ENCODE measurements at regions not wholly inside any gene's neighbourhood (a gene's known extent, or its start where the extent isn't known, plus 50 kb on each side); places are given as distances from the start of the nearest gene placed in this dataset.

GRCh38 chr11:90788961-90789360, 566.1 kb upstream of the CHORDC1 start (continued):
- TF ChIP-seq REST (IDR thresholded peaks at IDR 0.05; ENCODE audit: low read depth, low read length) (no peak), SMC3 (IDR thresholded peaks at IDR 0.05; ENCODE audit: low read depth, low read length) (no peak), TAF1 (IDR thresholded peaks at IDR 0.05; ENCODE audit: borderline replicate concordance, low read depth, low read length) (no peak), ZBTB33 (IDR thresholded peaks at IDR 0.05; ENCODE audit: borderline replicate concordance, low read depth) (no peak), GABPA (IDR thresholded peaks at IDR 0.05; ENCODE audit: low read depth) (no peak), YY1 (IDR thresholded peaks at IDR 0.05; ENCODE audit: low read depth) (no peak)

GRCh38 chr11:90784241-90784814, 561.5 kb upstream of the CHORDC1 start:
- Histone ChIP-seq H4K20me1 (ENCODE audit: insufficient read depth) (no peaks in the 10 kb centered on the region), H3K4me3 (ENCODE audit: low read depth in 2 of 2, low read length in 1 of 2) (no peak overlapping the region), H3F3A (replicated peaks; ENCODE audit: insufficient read depth) (no peaks in the 10 kb centered on the region), H3K27me3 (ENCODE audit: insufficient read depth) (no peaks in the 10 kb centered on the region), H3K9ac (no peak overlapping the region), H3K36me3 (replicated peaks in 1 of 2; ENCODE audit: control insufficient read depth in 1 of 2, insufficient read depth in 2 of 2, low read length in 1 of 2) (no peaks in the 10 kb centered on the region), H3K27ac (ENCODE audit: low read depth in 2 of 2, low read length in 1 of 2) (no peak overlapping the region), H3K9me2 (0 out of 2 replicates have a peak, but pooled peaks cover 3% of the 10 kb centered on the region), H3K4me2 (no peak overlapping the region), H2AFZ (ENCODE audit: low read depth) (no peak overlapping the region), H3K79me2 (ENCODE audit: insufficient read depth) (no peaks in the 10 kb centered on the region), H3K9me3 (no peaks in the 10 kb centered on the region), H3K4me1 (ENCODE audit: control insufficient read depth in 1 of 2, insufficient read depth in 2 of 2, low read depth in 1 of 2, low read length in 1 of 2) (no peaks in the 10 kb centered on the region)
- no peak for DNase-seq
- 19% methylated on average over 2 of the region's 2 CpGs for WGBS (ENCODE audit: low lambda C conversion rate)
- no peak for TF ChIP-seq EP300 (IDR thresholded peaks at IDR 0.05; ENCODE audit: borderline replicate concordance in 1 of 2, low read depth in 1 of 2, low read length in 1 of 2)
- TF ChIP-seq TEAD4 (IDR thresholded peaks at IDR 0.05; ENCODE audit: borderline replicate concordance, insufficient read depth) = no peak
- TF ChIP-seq FOXM1 (IDR thresholded peaks at IDR 0.05; ENCODE audit: low read depth) = no peak
- no peak for TF ChIP-seq YY1 (IDR thresholded peaks at IDR 0.05; ENCODE audit: low read depth)
- TF ChIP-seq POLR2AphosphoS5 (IDR thresholded peaks at IDR 0.05; ENCODE audit: low read depth, low read length) = no peak
- TF ChIP-seq NRF1 (IDR thresholded peaks at IDR 0.05; ENCODE audit: low read depth, low read length) = no peak
- TF ChIP-seq MEF2A (IDR thresholded peaks at IDR 0.05; ENCODE audit: borderline replicate concordance, low read depth) = no peak
- no peak for TF ChIP-seq GABPA (IDR thresholded peaks at IDR 0.05; ENCODE audit: low read depth)
- no peak for TF ChIP-seq IRF3 (IDR thresholded peaks at IDR 0.05; ENCODE audit: low read depth, low read length)
- TF ChIP-seq ELF1 (IDR thresholded peaks at IDR 0.05) = no peak
- no peak for TF ChIP-seq CHD2 (IDR thresholded peaks at IDR 0.05; ENCODE audit: low read length, partially characterized antibody)
- TF ChIP-seq SIN3A (IDR thresholded peaks at IDR 0.05; ENCODE audit: borderline replicate concordance, low read depth, low read length) = no peak
- CTCF ChIA-PET = no interaction called here
- POLR2A ChIA-PET = no interaction called here

Measured in SK-N-SH (cell line).